ENCODE measurements at regions not wholly inside any gene's neighbourhood (a gene's known extent, or its start where the extent isn't known, plus 50 kb on each side); places are given as distances from the start of the nearest gene placed in this dataset.

DNA sequence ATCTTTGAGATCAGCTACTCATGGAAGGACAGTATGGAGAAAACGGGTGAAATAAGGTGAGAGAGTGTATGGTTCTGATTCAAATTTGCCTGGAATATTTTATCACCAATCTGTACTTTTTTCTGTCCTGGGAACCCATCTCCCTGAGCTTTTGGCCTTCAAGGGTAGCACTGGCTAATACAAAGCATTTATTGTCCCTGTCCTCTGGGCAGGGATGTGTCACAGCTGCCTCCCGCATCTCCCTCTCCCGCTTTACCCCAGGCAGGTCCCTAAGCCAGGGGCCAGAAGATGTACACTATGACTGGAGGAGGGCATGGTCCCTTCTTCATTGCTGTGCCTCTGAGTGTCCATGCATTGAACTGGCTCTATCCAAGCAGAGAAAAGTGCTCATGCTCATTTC, 201.7 kb upstream of the CHRNA7 start:
- DNase-seq (ENCODE audit: low spot score): no peak

DNA sequence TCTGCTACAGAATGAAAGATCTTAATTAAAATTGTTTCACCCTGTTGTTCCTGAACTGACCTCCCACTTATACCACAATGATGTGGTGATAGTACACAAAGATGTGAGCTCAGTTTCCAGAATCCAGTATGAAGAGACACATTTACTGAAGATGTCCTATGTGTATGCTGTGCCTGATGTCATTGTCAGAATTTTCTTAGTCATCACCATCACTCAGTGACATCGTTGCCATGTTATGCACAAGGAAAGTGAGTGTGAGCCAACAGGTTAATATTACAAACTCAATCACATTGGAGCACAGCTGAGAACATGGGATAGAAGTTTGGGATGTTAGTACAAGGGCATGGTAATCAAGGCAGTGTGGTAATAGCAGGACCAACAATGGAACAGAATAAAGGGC, 199.7 kb upstream of the CHRNA7 start:
- DNase-seq (ENCODE audit: low spot score): no peak

DNA sequence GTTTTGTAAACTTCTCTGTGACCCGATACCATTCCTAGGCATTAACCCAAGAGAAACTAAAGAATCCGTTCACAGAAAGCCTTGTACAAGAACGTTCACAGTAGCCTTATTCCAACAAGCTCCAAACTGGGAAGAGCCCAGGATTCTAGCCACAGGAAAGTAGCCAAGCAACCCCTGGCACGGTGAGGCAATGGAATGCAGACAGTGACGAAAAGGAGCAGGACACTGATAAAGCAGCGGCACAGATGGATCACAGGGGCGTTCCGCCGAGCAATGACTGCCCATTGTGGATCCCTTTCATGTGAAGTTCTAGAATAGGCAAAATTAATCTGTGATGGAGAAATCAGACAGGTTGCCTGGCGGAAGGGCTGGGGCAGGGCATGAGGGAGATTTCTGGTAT, 198.7 kb upstream of the CHRNA7 start:
- DNase-seq (ENCODE audit: low spot score): no peak

DNA sequence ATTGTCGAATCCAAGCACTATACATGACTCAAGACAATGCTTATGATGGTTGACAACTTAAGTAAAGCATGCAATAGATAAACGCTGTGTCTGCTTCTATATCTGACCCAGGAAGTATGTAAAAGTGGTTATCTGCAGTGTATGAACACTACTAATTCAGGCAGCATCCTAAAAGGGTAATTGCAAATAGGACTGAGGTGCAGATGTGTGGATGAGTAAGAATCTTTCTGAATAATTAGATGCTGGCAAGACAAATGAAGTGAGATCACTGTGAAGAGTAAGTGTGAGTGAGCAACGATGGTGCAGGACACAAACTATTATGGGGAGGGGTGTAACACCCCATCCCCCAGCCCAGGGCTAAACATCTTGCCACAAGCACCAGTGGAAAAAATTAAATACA, 195.7 kb upstream of the CHRNA7 start:
- no peak for DNase-seq (ENCODE audit: low spot score)

DNA sequence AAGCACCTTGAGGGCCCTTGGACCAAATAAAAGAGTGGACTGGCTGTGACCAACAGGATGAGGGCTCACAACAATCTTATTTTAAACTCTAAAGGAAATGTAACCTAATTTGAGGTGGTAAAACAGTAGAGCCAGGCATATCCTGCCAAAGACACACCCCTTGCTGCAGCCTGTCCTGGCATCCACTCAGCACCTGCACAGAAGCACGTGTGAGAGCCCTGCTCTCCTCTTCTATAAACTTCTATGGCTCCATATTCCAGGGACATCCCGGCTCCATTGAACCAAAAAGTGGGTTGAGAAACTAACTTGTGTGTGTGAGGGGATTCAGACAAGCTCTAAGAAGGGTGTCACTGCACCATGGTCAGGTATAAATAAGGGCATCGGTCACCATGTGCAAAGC, 190.9 kb upstream of the CHRNA7 start:
- DNase-seq (ENCODE audit: low spot score): no peak

DNA sequence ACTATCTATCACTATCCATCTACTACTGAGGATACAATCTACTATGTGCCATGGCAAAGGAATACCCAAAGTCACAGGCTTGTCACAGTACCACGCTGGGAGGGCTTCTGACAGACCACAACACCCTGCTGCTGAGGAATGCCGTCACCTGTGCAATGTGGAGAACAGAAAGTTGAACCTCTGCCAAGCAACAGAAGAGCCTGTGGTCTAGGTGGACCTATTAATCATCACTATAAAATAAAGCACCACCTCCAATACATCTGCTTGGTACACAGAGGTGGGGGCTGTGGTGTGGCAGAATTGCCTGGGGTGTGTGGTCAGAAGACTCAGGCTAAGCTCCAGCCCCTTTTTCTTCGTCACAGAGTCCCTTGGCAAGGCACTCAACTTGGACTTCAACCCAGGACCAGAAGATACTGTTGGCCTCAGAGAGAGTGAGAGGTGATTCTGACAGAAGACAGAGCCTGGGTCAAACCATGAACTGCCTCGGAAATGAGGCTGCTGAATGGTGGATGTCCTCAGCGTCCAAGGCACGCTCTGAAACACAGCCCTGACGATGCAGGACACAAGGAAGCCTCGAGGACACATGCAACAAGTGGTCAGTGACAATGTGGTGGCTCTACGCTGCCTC, 189.4 kb upstream of the CHRNA7 start:
- DNase-seq (ENCODE audit: low spot score): no peak

DNA sequence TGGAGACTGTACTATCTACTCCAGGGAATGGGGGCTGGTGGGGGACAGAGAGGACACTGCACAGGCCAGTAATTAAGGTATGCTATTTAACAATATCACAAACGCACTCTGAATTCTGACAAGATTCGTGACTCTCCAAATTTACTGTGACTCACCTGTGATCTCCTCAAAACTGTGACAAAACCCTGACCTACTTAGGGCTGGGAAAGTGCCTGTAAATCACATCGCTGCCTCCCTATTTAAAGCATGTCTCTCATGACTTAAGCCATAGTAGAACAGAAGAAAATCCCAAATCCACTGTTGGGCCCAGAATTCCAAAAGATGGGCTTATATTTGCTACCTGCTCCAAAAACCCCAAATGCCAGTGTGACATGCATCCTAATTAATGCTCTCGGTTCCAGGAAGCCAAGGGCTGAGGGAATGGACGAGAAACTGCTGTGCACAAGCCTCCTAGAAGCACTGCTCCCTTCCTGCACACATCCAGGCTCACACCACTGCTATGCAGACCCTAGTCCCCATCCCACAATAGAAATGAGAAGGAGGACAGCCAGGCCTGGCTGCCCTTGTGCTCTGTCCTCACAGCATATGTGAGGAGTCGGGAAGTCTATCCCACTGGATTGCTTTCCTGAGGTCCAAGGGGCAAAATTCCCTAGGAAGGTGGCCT, 187.7 kb upstream of the CHRNA7 start:
- no peak for DNase-seq (ENCODE audit: low spot score)

DNA sequence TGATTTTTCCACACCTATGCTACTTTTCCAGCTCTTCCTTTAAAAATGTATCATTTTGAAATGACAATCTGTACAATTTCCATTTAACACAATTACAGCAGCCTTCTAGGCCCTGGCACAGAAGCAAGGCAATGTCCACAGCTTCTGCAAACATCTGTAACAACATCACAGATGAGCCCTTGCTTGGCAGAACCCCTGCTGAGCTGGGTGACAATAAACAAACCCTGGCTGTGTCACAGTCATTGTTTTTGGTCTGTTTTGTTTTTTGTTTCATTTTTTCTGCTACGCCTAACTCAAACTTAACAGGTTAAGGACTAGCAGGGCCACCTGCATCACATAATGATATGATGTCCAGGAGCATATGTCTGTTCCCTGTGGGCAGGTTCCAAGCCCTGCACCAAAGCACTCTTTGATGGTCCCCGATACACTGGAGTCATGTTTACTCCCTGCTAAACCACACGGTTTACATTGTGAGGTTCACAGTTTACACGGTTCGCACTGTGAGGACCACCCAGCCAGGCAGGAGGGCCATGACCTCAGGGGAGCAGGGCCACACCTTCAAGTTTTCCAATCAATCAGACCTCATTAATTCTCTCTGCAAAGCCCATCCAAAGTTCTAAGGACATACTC, 186.8 kb upstream of the CHRNA7 start:
- no peak for DNase-seq (ENCODE audit: low spot score)

DNA sequence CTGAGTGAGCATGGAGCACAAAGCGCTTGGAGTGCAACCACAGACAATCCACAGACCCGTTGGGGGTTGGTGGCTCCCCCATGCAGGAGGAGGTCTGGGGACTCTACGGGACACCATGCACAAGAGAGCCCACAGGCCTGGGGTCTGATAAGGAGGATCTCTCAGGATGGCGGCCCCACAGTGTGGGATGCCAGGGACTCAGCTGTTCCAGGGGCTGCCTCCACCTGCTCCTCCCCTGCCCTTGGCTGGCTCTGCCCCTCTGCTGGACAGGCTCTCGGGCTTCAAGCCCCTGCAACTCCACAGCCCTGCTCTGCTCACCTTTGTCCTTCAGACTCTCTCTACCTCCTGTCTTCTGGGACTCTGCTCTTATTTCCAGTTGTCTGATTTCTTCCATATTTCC, 184.5 kb upstream of the CHRNA7 start:
- no peak for DNase-seq (ENCODE audit: low spot score)

DNA sequence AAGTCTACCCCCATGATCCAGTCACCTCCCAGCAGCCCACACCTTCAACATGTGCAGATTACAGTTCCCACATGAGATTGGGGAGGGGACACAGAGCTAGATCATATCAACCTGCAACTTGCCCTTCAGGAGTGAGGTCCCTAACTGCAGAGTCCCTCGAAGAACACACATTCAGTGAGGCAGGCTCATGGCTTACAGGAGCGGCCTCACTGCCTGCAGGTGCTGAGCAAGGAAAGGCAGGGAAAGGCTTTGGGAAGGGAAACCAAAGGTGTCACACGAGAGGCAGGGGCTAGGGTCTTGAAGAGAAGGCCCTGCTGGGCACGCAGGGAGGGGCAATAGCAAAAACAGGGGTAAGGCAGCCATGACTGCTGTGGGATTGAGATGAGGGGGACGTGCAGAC, 182.4 kb upstream of the CHRNA7 start:
- no peak for DNase-seq (ENCODE audit: low spot score)

DNA sequence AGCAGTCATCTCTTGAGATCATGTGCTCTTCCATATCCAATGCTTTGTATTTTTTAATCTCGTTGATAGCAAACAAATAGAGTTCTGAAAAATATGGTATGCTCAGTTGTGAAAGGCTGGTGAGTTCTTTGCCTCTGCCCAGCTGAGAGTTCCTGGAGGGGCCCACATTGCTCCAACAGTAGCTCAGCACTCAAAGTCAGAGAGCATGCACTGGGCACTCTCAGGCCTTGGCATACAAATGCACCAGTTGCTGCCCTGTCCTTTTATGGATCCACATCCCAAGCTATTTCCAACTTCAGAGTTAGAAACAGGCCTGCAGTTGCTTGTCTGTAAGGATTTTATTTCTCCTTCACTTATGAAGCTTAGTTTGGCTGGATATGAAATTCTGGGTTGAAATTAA, 181.7 kb upstream of the CHRNA7 start:
- DNase-seq (ENCODE audit: low spot score): no peak

DNA sequence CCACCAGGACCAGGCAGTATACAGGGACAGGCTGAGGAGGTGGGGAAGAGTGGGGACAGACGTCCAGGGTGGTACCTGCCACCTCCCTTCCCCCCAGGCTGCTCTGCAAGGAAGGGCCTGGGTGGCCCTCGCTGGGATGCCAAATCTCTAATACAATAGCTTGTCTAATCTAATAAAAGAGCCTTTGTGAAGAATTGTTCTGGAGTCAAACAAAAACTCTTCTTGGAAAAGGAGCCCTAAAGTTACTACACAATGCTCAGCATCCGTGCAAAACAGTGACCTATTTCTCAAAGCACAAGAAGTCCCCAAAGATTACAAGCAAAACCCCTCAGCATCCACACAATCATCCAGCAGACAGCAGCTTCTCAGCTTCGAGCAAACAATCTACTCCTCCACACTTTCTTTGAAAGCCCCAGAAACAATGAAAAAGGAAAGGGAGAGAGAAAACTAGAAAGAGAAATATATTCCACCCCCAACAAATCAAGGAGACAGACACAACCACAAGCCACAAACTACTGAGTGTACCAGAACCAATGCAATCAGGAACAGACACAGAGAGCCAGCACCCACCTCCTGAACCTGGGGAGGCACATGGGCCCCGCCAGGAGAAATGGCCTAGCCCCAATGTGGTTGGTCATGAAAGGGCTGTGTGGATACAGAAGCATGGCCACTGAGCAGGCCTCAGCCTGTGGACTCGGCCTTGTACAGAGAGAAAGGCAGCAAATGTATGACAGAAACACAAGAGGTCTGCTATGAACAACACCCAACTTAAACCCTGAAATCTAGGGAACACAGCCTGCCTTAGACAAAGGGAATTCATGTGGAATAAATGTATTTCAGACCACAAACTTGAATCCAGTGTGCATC, 177.1 kb upstream of the CHRNA7 start:
- no peak for DNase-seq (ENCODE audit: low spot score)

DNA sequence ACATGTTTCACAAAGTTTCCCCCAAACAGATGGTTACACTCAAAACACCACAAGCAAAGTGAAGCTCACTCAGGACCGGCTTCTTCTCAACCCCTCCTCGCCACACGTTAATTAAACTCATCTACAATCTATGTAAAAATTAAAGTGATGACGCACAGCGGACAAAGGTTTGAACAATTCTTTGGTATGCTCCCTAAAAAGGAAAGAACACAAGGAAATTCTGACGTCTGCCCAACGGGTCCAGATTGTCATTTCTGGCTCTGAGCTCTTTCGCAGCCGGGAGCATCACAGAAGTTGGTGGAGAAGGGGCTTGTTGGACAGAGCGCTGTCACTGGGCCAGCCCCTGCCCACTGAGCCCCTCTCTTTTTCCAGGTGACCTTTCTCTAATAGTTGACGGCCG, 173.7 kb upstream of the CHRNA7 start:
- DNase-seq (ENCODE audit: low spot score): no peak

DNA sequence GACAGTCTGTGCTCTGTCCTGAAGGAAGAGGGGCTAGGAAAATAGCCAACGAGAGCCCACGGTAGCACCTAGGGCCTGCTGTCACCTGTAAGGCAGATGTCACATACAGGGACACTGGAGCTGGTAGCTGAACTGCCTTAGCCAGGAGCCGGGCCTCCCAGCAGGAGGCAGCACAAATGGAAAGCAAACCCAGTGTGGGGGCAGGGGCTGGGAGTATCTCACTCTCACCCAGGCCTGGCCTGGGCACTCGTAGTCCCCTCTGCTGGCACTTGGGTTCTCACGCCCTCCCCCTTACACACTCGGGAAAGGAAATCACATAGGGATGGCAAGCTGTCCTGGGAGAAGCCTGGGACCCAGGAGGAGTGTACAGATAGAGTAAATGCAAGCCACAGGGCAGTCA, 173.1 kb upstream of the CHRNA7 start:
- peak; percentile 32 for DNase-seq (ENCODE audit: low spot score)

DNA sequence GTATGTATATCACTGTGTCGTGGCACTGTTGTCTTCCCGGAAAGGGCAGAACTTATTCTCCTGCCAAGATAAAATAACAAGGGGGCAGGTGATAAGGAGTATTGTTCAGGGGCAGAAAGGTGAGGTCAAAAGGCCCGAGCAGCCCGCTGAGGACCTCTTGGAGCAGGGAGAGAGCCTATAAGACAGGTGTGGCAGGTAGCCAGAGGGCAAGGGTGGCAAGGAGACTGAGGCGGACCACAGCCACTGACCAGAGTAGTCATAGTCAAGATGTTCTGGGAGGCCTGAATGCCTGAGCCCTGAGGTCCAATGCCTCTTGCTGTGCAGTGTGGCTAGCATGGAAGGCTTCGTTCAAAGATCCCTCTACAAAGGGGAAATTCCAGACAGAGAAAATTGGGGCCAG, 172.3 kb upstream of the CHRNA7 start:
- no peak for DNase-seq (ENCODE audit: low spot score)

DNA sequence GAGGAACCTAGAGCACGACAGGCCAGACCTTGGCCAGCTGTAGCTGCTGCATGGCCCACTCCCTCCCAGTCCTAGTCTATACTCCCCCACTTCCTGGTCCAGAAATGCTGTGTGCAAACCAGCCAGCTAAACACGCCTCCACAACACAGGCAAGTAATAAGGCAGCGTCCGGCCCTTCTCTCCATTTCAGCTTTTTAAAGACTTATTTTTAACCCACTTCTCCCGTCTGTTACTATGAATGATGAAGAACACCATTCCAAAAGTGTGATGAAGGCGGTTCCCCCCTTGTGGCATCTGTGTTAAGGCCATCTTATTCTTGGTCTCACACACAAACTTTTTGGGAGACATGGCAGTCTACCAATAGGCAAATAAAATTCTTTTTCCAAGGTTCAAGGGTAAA, 164.1 kb upstream of the CHRNA7 start:
- no peak for DNase-seq (ENCODE audit: low spot score)

DNA sequence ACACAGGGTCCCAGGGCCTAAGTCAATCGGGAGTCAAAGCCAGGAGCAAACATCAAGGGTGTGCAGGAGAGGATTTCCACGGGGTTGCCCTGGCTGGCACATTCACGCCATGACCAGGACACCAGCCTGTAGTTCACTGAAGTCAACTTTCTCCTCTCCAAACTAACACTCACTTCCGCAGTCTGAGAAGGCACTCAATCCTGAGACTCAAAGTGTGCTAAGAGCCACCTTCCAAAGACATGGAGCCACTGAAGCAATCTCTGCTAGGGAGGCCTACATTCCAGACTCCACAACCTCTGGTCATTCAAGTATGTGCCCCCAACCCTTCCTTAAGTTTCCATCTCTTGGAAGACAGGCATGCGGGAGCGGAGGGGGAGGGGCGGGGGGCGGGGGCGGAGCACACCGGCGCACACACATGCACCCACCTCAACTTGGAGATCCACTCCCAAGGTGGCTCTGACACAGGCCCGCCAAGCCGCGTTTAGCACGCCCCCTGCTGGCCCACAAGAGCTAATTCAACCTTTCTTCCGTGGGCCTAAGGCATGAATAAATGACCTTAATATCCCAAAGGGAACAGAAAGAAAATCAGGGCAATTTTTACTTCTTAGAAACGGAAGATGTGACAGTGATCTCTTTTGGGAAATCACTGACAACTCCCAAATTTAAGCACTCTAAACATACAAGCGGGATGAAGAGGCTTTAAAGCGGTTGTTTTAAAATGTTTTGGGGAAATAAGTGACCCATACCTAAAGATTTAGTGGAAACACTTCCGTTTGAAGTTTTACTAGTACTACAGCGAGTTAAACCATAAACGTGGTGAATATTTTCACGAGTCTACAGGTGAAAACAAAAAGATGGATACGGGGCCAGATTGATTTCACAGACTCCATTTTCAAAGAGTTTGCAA, 162.5 kb upstream of the CHRNA7 start:
- DNase-seq (ENCODE audit: low spot score): peak; percentile 75

DNA sequence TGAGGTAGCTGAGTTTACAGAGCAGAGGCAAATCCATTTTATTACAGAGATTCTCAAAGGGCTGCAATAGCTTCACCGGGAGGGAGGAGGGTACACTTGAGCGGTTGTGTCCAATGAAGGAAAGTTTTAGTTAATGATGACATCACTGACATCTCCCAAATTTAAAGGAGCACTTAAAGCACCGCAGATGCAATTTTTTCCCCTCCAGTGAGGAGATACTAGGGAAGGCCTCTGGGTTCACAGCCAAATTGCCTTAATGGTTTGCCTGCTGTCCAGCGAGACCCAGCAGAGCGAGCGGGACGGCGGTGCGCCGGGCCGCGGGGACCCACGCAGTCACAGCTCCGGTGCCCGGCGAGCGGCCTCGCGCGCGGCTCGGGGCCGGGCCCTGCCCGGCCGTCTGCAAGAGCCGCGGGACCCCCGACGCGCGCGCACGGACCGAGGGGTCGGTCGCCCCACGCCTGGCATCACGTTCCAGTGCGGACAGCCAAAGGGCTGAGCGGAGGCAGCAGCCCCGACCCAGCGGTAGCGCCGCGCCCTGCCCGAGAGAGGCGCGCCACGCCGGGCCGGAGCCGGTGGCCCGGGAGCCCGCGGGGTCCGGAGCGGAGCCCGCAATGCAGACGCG, 160.5 kb upstream of the CHRNA7 start:
- DNase-seq (ENCODE audit: low spot score): no peak

DNA sequence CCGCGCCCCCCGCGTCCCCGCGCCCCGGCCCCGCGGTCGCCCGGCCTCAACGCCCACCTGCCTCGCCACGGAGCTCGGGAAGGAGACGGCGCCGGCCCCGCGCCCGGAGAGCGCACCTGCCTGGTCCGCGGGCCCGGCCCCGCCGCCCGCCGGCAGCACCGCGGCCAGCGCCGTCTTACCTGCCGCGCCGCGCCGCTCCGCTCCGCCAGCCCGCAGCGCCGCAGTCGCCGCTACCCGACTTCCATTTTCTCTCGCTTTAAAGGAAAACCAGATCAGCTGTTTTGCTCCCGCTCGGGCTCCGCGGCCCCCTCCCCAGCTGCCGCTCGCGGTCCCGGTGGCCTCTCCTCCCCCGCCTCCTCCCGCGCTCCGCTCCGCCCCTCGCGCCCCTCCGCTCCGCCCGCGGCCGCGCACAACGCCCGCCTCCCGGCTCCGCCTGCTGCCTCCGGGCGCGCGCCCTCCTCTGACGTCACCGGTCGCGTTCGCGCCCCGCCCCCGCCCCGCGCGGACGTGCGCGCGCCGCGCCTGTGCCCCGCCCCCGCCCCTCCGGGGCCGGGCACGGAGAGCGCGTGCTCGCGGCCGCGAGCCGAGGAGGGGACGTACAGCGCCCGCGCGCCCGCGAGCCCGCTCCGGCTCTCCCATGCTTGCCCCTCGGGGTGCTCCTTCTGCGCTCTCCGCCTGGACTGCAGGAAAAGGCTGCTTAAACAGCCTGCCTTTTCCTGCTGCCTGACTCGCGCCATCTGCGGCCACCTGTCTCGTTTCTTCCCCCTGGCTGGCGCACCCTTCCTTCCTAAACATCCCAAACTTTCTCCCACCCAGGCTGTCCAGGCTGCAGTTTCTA, 159.8 kb upstream of the CHRNA7 start, which contains the start of gene OTUD7A:
Gene OTUD7A (minus strand): TSS at position 346 of the 838 bp plus-strand sequence.
- peak; percentile 94 for DNase-seq (ENCODE audit: low spot score)

DNA sequence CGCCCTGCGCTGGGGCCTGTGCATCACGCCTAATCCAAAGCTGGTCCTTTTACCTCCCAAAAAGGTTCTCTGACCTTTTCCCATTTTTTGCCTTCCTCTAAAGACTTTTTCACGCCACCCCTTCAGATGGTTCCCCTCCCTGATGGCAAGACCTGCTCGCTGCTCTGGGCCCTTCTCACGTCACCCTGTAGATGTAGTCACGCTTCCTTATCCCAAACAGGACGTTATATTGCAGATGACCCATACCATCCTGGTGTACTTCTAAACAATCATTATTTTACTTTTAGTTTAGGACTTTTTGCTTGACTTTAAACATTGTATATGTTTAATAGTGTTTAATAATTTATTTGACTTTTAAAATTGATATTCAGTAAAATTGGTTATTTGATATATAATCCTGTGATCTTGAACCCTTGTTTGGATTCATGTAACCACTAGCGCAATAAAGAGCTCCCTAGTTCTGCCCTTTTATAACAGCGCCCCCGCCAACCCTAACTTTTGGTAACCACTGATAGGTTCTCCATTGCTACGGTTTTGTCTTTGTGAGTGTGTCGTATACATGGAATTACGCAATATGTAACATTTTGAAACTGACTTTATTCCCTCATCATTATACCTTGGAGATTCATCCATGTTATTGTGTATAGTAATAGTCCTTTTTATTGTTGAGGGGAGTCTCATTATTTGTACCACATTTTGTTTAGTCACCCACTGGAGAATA, 159.0 kb upstream of the CHRNA7 start:
- no peak for DNase-seq (ENCODE audit: low spot score)

All from iPS-NIHi11 (cell line).